Ovary (tissue), 3 donors: ENCODE measurements at regions not wholly inside any gene's neighbourhood (a gene's known extent, or its start where the extent isn't known, plus 50 kb on each side); places are given as distances from the start of the nearest gene placed in this dataset.

ENCODE experiments used
- CTCF ChIP-seq, 3 donors: fragments of 450-650 bp in 2 of 3; fragments of 200-600 bp in 1 of 3; IDR thresholded peaks; one replicate each; pipeline versions ENCODE4 v1.5.1 to v1.8.0; 2016 to 2022; ENCODE audit warnings: antibody characterized with exemption in 3 of 3, mild to moderate bottlenecking in 1 of 3
- POLR2A ChIP-seq: fragments of 450-650 bp; IDR thresholded peaks from one replicate; pipeline ENCODE4 v1.6.1; 2017; ENCODE audit warnings: antibody characterized with exemption, mild to moderate bottlenecking, moderate library complexity
- donor health status: DM: no; HTN: no; CAD: no.

- TF ChIP-seq CTCF (IDR thresholded peaks at IDR 0.05) (no peak), POLR2A (no peak)
These were observed 53.6 kb upstream of the APC start for GRCh38 chr5:112684121-112684520.
